CD14-positive monocyte (primary cell): ENCODE measurements at regions not wholly inside any gene's neighbourhood (a gene's known extent, or its start where the extent isn't known, plus 50 kb on each side); places are given as distances from the start of the nearest gene placed in this dataset.

Experiments
- DNase-seq, 3 donors: peaks; one replicate each; pipeline ENCODE4 v3.0.0-alpha.2; 2011 to 2022
- H2AFZ ChIP-seq: 2 replicates; pipeline ENCODE4 v1.6.0; 2012; ENCODE audit warnings: mild to moderate bottlenecking, low read depth, low read length, inconsistent platforms; ENCODE audit not compliant: insufficient read depth, poor library complexity, severe bottlenecking
- H3K27ac ChIP-seq, 2 donors: 1 replicate in 1 of 2; 2 replicates in 1 of 2; pipeline ENCODE4 v1.5.1; 2012 to 2013; ENCODE audit warnings: low read length in 2 of 2, control low read depth in 1 of 2, inconsistent platforms in 1 of 2, low read depth in 1 of 2, mild to moderate bottlenecking in 1 of 2
- H3K27me3 ChIP-seq, 2 donors: one replicate each; pipeline versions ENCODE4 v1.6.0 to v1.6.1; 2011 to 2013; ENCODE audit warnings: low read length in 2 of 2; ENCODE audit not compliant: control insufficient read depth in 2 of 2, insufficient read depth in 2 of 2
- H3K36me3 ChIP-seq, 2 donors: replicated peaks in 1 of 2; 1 replicate in 1 of 2; 2 replicates in 1 of 2; pipeline versions ENCODE4 v1.5.1 to v1.6.1; 2012 to 2013; ENCODE audit warnings: low read length in 2 of 2, control low read depth in 1 of 2, inconsistent platforms in 1 of 2, mild to moderate bottlenecking in 1 of 2; ENCODE audit not compliant: insufficient read depth in 2 of 2, control insufficient read depth in 1 of 2
- H3K4me1 ChIP-seq, 2 donors: 1 replicate in 1 of 2; 2 replicates in 1 of 2; pipeline versions ENCODE4 v1.5.1 to v1.6.1; 2012 to 2013; ENCODE audit warnings: low read length in 2 of 2, control low read depth in 1 of 2, inconsistent platforms in 1 of 2, mild to moderate bottlenecking in 1 of 2, moderate library complexity in 1 of 2; ENCODE audit not compliant: insufficient read depth in 2 of 2, control insufficient read depth in 1 of 2
- H3K4me2 ChIP-seq: replicated peaks from 2 replicates; pipeline ENCODE3; 2012; ENCODE audit warnings: low read length, moderate library complexity, mild to moderate bottlenecking; ENCODE audit not compliant: poor library complexity, severe bottlenecking; ENCODE audit errors: extremely low read depth
- H3K4me3 ChIP-seq, 3 experiments: fragments of 200-600 bp in 1 of 3; sonication (generic) in 1 of 3; replicated peaks in 1 of 3; 1 replicate in 2 of 3; 2 replicates in 1 of 3; pipeline ENCODE4 v1.5.1; 2011 to 2013; ENCODE audit warnings: low read length in 3 of 3, mild to moderate bottlenecking in 3 of 3, control low read depth in 2 of 3, low read depth in 2 of 3, inconsistent platforms in 1 of 3, moderate library complexity in 1 of 3
- H3K79me2 ChIP-seq: 2 replicates; pipeline ENCODE4 v1.6.0; 2012; ENCODE audit warnings: mild to moderate bottlenecking, control low read depth, inconsistent platforms, low read length, moderate library complexity; ENCODE audit not compliant: insufficient read depth
- H3K9ac ChIP-seq: 2 replicates; pipeline ENCODE4 v1.6.0; 2017; ENCODE audit warnings: low read length, mild to moderate bottlenecking; ENCODE audit not compliant: insufficient read depth, poor library complexity, severe bottlenecking
- H3K9me3 ChIP-seq, 2 donors: replicated peaks in 1 of 2; 1 replicate in 1 of 2; 2 replicates in 1 of 2; pipeline versions ENCODE4 v1.5.1 to v1.6.1; 2012 to 2013; ENCODE audit warnings: low read length in 2 of 2, control low read depth in 1 of 2; ENCODE audit not compliant: control insufficient read depth in 1 of 2, insufficient read depth in 1 of 2
- H4K20me1 ChIP-seq: 2 replicates; pipeline ENCODE4 v1.6.0; 2012; ENCODE audit warnings: mild to moderate bottlenecking, low read length, control low read depth, moderate library complexity; ENCODE audit not compliant: insufficient read depth
- H3K27ac Mint-ChIP-seq, 7 donors: one replicate each; pipeline ENCODE4 v1.8.0; 2020; ENCODE audit warnings: mild to moderate bottlenecking in 7 of 7, mixed read lengths in 7 of 7, moderate library complexity in 6 of 7, inconsistent platforms in 2 of 7
- H3K27me3 Mint-ChIP-seq, 3 donors: one replicate each; pipeline ENCODE4 v1.8.0; 2021 to 2022; ENCODE audit warnings: low read depth in 3 of 3, mild to moderate bottlenecking in 3 of 3, mixed read lengths in 3 of 3, moderate library complexity in 3 of 3, inconsistent platforms in 1 of 3
- H3K36me3 Mint-ChIP-seq, 2 donors: one replicate each; pipeline ENCODE4 v1.8.0; 2020; ENCODE audit warnings: mixed read lengths in 2 of 2, inconsistent platforms in 1 of 2, mild to moderate bottlenecking in 1 of 2
- H3K4me1 Mint-ChIP-seq: one replicate; pipeline ENCODE4 v1.8.0; 2020; ENCODE audit warnings: mild to moderate bottlenecking, mixed read lengths
- H3K4me3 Mint-ChIP-seq, 2 donors: one replicate each; pipeline ENCODE4 v1.8.0; 2020; ENCODE audit warnings: mild to moderate bottlenecking in 2 of 2, mixed read lengths in 2 of 2, moderate library complexity in 1 of 2
- H3K9me3 Mint-ChIP-seq, 7 donors: one replicate each; pipeline ENCODE4 v1.8.0; 2020 to 2022; ENCODE audit warnings: mixed read lengths in 7 of 7, mild to moderate bottlenecking in 6 of 7, moderate library complexity in 6 of 7, inconsistent platforms in 2 of 7
- CTCF ChIP-seq: fragments of 200-600 bp; IDR thresholded peaks from one replicate; pipeline ENCODE4 v1.8.0; 2022; ENCODE audit warnings: antibody characterized with exemption, mild to moderate bottlenecking
- WGBS: methylation state at CpG from one replicate; pipeline ENCODE4 v1.1.5; 2013; ENCODE audit warnings: missing lambda C conversion rate; ENCODE audit not compliant: insufficient coverage; 5-methylcytosine and 5-hydroxymethylcytosine counted together
- intact Hi-C, 2 donors: fragments of 100-400 bp; cut with micrococcal nuclease; formaldehyde crosslinking; loops; one replicate each; pipeline versions ENCODE4 v1.15.0 to v1.15.1; 2023

GRCh38 chr10:130666215-130666614 is 530.0 kb downstream of the GLRX3 start:
- Mint-ChIP-seq H3K27ac (no peak overlapping the region), H3K4me3 (no peak overlapping the region), H3K27me3 (peaks cover 2% of the 10 kb centered on the region in 3 donors), H3K4me1 (no peaks in the 10 kb centered on the region), H3K36me3 (no peaks in the 10 kb centered on the region), H3K9me3 (peaks cover 4 to 17% (median 6%) of the 10 kb centered on the region in 7 donors)
- no peak for TF ChIP-seq CTCF
- DNase-seq: no peak
- 92% methylated on average over 9 of the region's 9 CpGs for WGBS
- Histone ChIP-seq H3K4me1 (no peaks in the 10 kb centered on the region), H2AFZ (no peak overlapping the region), H3K27ac (no peak overlapping the region), H3K36me3 (no peaks in the 10 kb centered on the region), H3K9me3 (peaks cover 0 to 2% of the 10 kb centered on the region in 2 donors), H3K27me3 (no peaks in the 10 kb centered on the region), H4K20me1 (no peaks in the 10 kb centered on the region), H3K4me3 (no peak overlapping the region), H3K9ac (no peak overlapping the region), H3K4me2 (no peak overlapping the region), H3K79me2 (no peaks in the 10 kb centered on the region)
- intact Hi-C loops: no loop called here

- Histone ChIP-seq H3K27ac (no peak overlapping the region), H2AFZ (no peak overlapping the region), H3K27me3 (no peaks in the 10 kb centered on the region), H3K9me3 (peaks cover 6 to 9% of the 10 kb centered on the region in 2 donors), H3K4me3 (no peak overlapping the region), H3K9ac (no peak overlapping the region), H3K79me2 (no peaks in the 10 kb centered on the region), H4K20me1 (no peaks in the 10 kb centered on the region), H3K4me1 (no peaks in the 10 kb centered on the region), H3K36me3 (no peaks in the 10 kb centered on the region), H3K4me2 (no peak overlapping the region)
- Mint-ChIP-seq H3K36me3 (no peaks in the 10 kb centered on the region), H3K4me3 (no peak overlapping the region), H3K9me3 (peaks cover 4 to 12% (median 8%) of the 10 kb centered on the region in 7 donors), H3K27me3 (peaks cover 2 to 11% (median 6%) of the 10 kb centered on the region in 3 donors), H3K4me1 (no peaks in the 10 kb centered on the region), H3K27ac (no peak overlapping the region)
- 77% methylated on average over 3 of the region's 6 CpGs for WGBS
- no peak for TF ChIP-seq CTCF
- DNase-seq: no peak
- intact Hi-C loops: no loop called here
Observed at GRCh38 chr10:130686689-130687300, 550.6 kb downstream of the GLRX3 start.
